ENCODE measurements at regions not wholly inside any gene's neighbourhood (a gene's known extent, or its start where the extent isn't known, plus 50 kb on each side); places are given as distances from the start of the nearest gene placed in this dataset.

DNA sequence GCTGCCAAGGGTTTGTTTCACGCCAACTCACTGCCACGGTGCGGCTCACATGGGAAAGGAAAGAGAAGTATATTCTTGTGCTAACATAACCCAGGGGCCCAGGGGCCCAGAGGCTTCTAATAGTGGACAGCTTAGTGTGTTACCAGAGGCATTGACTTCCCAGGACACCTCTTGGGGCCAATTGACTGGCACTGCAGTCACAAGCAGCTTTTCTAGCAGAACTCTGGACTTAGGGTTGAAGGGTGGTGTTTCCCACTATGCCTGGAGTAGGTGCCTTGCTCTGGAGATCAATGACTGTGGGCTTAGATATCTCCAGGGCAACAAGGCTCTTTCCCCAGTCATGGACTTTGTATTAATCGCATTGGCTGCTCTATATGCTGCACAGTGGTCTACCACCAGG lies 172.7 kb upstream of the KBTBD8 start:
- no peak for DNase-seq
- no peaks in the 10 kb centered on the region for H3K79me2 ChIP-seq (ENCODE audit: control insufficient read depth, insufficient read depth, low read length, poor library complexity)
- no peak overlapping the region for H2BK120ac ChIP-seq (ENCODE audit: insufficient read depth, low read length, poor library complexity)
- no peak overlapping the region for H3K9ac ChIP-seq (ENCODE audit: low read length)
- no peaks in the 10 kb centered on the region for H3K9me3 ChIP-seq (ENCODE audit: insufficient read depth, low read depth, low read length)
- H2BK5ac ChIP-seq (ENCODE audit: low read depth, low read length, poor library complexity) = no peak overlapping the region
- no CpG with 5 or more reads among the region's 4 CpGs for WGBS (ENCODE audit: extremely low coverage, insufficient coverage, insufficient read length)
- H3K4ac ChIP-seq (ENCODE audit: low read depth, low read length) = no peak overlapping the region
- no peak overlapping the region for H2AFZ ChIP-seq (ENCODE audit: insufficient read depth, low read length, poor library complexity)
- no peaks in the 10 kb centered on the region for H3K27me3 ChIP-seq (ENCODE audit: insufficient read depth, low read length)
- H3K4me3 ChIP-seq (ENCODE audit: low read depth, low read length) = no peak overlapping the region
- no peak overlapping the region for H3K27ac ChIP-seq (ENCODE audit: low read depth, low read length)
- H3K18ac ChIP-seq (ENCODE audit: low read length) = no peak overlapping the region
- H4K8ac ChIP-seq (ENCODE audit: low read depth, low read length) = no peak overlapping the region
- H4K12ac ChIP-seq (ENCODE audit: low read depth, low read length) = no peak overlapping the region
- H3K14ac ChIP-seq (ENCODE audit: low read length) = no peak overlapping the region
- H3K79me1 ChIP-seq (ENCODE audit: low read length) = no peaks in the 10 kb centered on the region
- H3K36me3 ChIP-seq (ENCODE audit: control insufficient read depth in 1 of 2, insufficient read depth in 2 of 2, low read length in 2 of 2) = no peaks in the 10 kb centered on the region
- H4K91ac ChIP-seq (ENCODE audit: low read depth, low read length) = no peak overlapping the region
- no peaks in the 10 kb centered on the region for H3K4me1 ChIP-seq (ENCODE audit: control insufficient read depth in 1 of 2, insufficient read depth in 2 of 2, low read length in 2 of 2)
- H2BK12ac ChIP-seq (ENCODE audit: low read length) = no peak overlapping the region
- no peak overlapping the region for H2AK5ac ChIP-seq (ENCODE audit: low read length)
- no peak overlapping the region for H3K4me2 ChIP-seq (ENCODE audit: low read length)
- no peak overlapping the region for H3K23ac ChIP-seq (ENCODE audit: low read length)

DNA sequence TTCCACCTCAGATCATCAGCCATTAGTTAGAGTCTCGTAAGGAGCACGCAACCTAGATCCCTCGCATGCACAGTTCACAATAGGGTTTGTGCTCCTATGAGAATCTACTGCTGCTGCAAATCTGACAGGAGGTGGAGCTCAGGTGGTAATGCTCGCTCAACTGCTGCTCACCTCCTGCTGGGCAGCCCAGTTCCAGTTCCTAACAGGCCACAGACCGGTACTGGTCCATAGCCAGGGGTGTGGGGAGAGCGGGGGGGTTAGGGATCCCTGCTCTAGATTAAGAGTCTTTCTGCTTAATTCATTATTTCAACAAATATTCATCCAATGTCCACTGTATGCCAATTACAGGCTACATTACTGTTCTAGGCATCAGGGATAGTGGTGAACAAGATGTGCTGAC lies 170.4 kb upstream of the KBTBD8 start:
- no peak overlapping the region for H3K23ac ChIP-seq (ENCODE audit: low read length)
- no peak overlapping the region for H2AFZ ChIP-seq (ENCODE audit: insufficient read depth, low read length, poor library complexity)
- no peak overlapping the region for H3K4ac ChIP-seq (ENCODE audit: low read depth, low read length)
- no peak for DNase-seq
- H4K8ac ChIP-seq (ENCODE audit: low read depth, low read length) = no peak overlapping the region
- no peak overlapping the region for H3K9ac ChIP-seq (ENCODE audit: low read length)
- no peaks in the 10 kb centered on the region for H3K79me1 ChIP-seq (ENCODE audit: low read length)
- no peak overlapping the region for H3K4me3 ChIP-seq (ENCODE audit: low read depth, low read length)
- no peaks in the 10 kb centered on the region for H3K4me1 ChIP-seq (ENCODE audit: control insufficient read depth in 1 of 2, insufficient read depth in 2 of 2, low read length in 2 of 2)
- H3K79me2 ChIP-seq (ENCODE audit: control insufficient read depth, insufficient read depth, low read length, poor library complexity) = no peaks in the 10 kb centered on the region
- no peaks in the 10 kb centered on the region for H3K27me3 ChIP-seq (ENCODE audit: insufficient read depth, low read length)
- H3K4me2 ChIP-seq (ENCODE audit: low read length) = no peak overlapping the region
- no peaks in the 10 kb centered on the region for H3K9me3 ChIP-seq (ENCODE audit: insufficient read depth, low read depth, low read length)
- H2BK120ac ChIP-seq (ENCODE audit: insufficient read depth, low read length, poor library complexity) = no peak overlapping the region
- no peak overlapping the region for H3K18ac ChIP-seq (ENCODE audit: low read length)
- no peak overlapping the region for H4K12ac ChIP-seq (ENCODE audit: low read depth, low read length)
- H3K14ac ChIP-seq (ENCODE audit: low read length) = no peak overlapping the region
- H2BK12ac ChIP-seq (ENCODE audit: low read length) = no peak overlapping the region
- WGBS (ENCODE audit: extremely low coverage, insufficient coverage, insufficient read length) = no CpG with 5 or more reads among the region's 6 CpGs
- H2AK5ac ChIP-seq (ENCODE audit: low read length) = no peak overlapping the region
- no peaks in the 10 kb centered on the region for H3K36me3 ChIP-seq (ENCODE audit: control insufficient read depth in 1 of 2, insufficient read depth in 2 of 2, low read length in 2 of 2)
- no peak overlapping the region for H2BK5ac ChIP-seq (ENCODE audit: low read depth, low read length, poor library complexity)
- H3K27ac ChIP-seq (ENCODE audit: low read depth, low read length) = no peak overlapping the region
- H4K91ac ChIP-seq (ENCODE audit: low read depth, low read length) = no peak overlapping the region

DNA sequence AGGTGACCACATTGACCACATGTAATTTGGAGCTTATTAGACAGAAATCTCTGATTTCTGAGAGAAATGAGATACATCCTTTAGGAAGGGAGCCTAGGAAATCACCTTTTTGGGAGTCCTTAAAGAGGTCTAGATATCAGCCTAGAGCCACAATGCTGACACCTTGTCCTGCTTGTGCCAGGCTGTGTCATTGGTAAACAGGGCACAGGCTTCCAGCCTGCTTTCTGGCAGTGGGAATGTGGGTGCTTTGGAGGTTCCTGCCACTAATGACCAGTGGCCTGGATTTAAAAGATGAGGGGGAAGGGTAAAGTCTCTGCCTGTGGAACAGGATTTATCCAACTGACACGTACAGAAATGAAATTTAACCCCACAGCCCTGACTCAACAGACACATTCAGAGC lies 169.8 kb upstream of the KBTBD8 start:
- Histone ChIP-seq H3K4me3 (ENCODE audit: low read depth, low read length) (no peak overlapping the region), H2BK120ac (ENCODE audit: insufficient read depth, low read length, poor library complexity) (no peak overlapping the region), H3K4me2 (ENCODE audit: low read length) (no peak overlapping the region), H3K27ac (ENCODE audit: low read depth, low read length) (no peak overlapping the region), H3K18ac (ENCODE audit: low read length) (no peak overlapping the region), H3K4ac (ENCODE audit: low read depth, low read length) (no peak overlapping the region), H3K79me1 (ENCODE audit: low read length) (no peaks in the 10 kb centered on the region), H2AFZ (ENCODE audit: insufficient read depth, low read length, poor library complexity) (no peak overlapping the region), H2BK5ac (ENCODE audit: low read depth, low read length, poor library complexity) (no peak overlapping the region), H3K79me2 (ENCODE audit: control insufficient read depth, insufficient read depth, low read length, poor library complexity) (no peaks in the 10 kb centered on the region), H3K23ac (ENCODE audit: low read length) (no peak overlapping the region), H2AK5ac (ENCODE audit: low read length) (no peak overlapping the region), H3K14ac (ENCODE audit: low read length) (no peak overlapping the region), H3K9ac (ENCODE audit: low read length) (no peak overlapping the region), H4K12ac (ENCODE audit: low read depth, low read length) (no peak overlapping the region), H3K36me3 (ENCODE audit: control insufficient read depth in 1 of 2, insufficient read depth in 2 of 2, low read length in 2 of 2) (no peaks in the 10 kb centered on the region), H4K91ac (ENCODE audit: low read depth, low read length) (no peak overlapping the region), H2BK12ac (ENCODE audit: low read length) (no peak overlapping the region), H3K9me3 (ENCODE audit: insufficient read depth, low read depth, low read length) (no peaks in the 10 kb centered on the region), H3K4me1 (ENCODE audit: control insufficient read depth in 1 of 2, insufficient read depth in 2 of 2, low read length in 2 of 2) (no peaks in the 10 kb centered on the region), H4K8ac (ENCODE audit: low read depth, low read length) (no peak overlapping the region), H3K27me3 (ENCODE audit: insufficient read depth, low read length) (no peaks in the 10 kb centered on the region)
- no peak for DNase-seq
- no CpG with 5 or more reads among the region's 1 CpG for WGBS (ENCODE audit: extremely low coverage, insufficient coverage, insufficient read length)

DNA sequence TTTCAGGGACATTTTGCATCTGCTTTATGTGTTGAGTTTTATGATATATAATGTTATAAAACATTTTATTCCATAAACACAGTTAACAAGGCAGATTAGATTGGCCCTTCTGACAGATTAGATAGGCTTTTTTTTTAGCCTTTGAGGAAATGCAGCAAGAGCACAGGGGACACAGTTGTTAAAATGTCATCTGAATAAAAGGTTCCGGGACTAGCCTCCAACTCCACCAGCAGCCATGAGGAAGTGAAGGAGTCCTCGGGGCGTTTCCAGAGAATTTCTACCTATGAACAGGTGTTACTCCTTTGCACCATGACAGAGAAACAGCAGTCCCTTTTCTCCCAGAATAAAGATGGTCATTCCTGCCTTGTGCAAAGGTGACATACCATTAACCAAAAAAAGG lies 167.8 kb upstream of the KBTBD8 start:
- no peaks in the 10 kb centered on the region for H3K79me1 ChIP-seq (ENCODE audit: low read length)
- no peak overlapping the region for H2BK5ac ChIP-seq (ENCODE audit: low read depth, low read length, poor library complexity)
- WGBS (ENCODE audit: extremely low coverage, insufficient coverage, insufficient read length) = no CpG with 5 or more reads among the region's 3 CpGs

More for the DNA sequence above, 167.8 kb upstream of the KBTBD8 start:
- no peak for DNase-seq
- no peak overlapping the region for H2BK120ac ChIP-seq (ENCODE audit: insufficient read depth, low read length, poor library complexity)
- no peak overlapping the region for H2AFZ ChIP-seq (ENCODE audit: insufficient read depth, low read length, poor library complexity)
- H3K14ac ChIP-seq (ENCODE audit: low read length) = no peak overlapping the region
- no peak overlapping the region for H3K4me3 ChIP-seq (ENCODE audit: low read depth, low read length)
- no peak overlapping the region for H3K23ac ChIP-seq (ENCODE audit: low read length)
- H4K8ac ChIP-seq (ENCODE audit: low read depth, low read length) = no peak overlapping the region
- no peak overlapping the region for H3K4ac ChIP-seq (ENCODE audit: low read depth, low read length)
- no peaks in the 10 kb centered on the region for H3K4me1 ChIP-seq (ENCODE audit: control insufficient read depth in 1 of 2, insufficient read depth in 2 of 2, low read length in 2 of 2)
- no peaks in the 10 kb centered on the region for H3K79me2 ChIP-seq (ENCODE audit: control insufficient read depth, insufficient read depth, low read length, poor library complexity)
- no peak overlapping the region for H4K12ac ChIP-seq (ENCODE audit: low read depth, low read length)
- no peaks in the 10 kb centered on the region for H3K36me3 ChIP-seq (ENCODE audit: control insufficient read depth in 1 of 2, insufficient read depth in 2 of 2, low read length in 2 of 2)
- no peak overlapping the region for H3K9ac ChIP-seq (ENCODE audit: low read length)
- no peak overlapping the region for H2AK5ac ChIP-seq (ENCODE audit: low read length)
- no peak overlapping the region for H2BK12ac ChIP-seq (ENCODE audit: low read length)
- H3K18ac ChIP-seq (ENCODE audit: low read length) = no peak overlapping the region
- no peak overlapping the region for H4K91ac ChIP-seq (ENCODE audit: low read depth, low read length)
- H3K9me3 ChIP-seq (ENCODE audit: insufficient read depth, low read depth, low read length) = no peaks in the 10 kb centered on the region
- no peaks in the 10 kb centered on the region for H3K27me3 ChIP-seq (ENCODE audit: insufficient read depth, low read length)
- no peak overlapping the region for H3K4me2 ChIP-seq (ENCODE audit: low read length)
- no peak overlapping the region for H3K27ac ChIP-seq (ENCODE audit: low read depth, low read length)
